GM12878 (cell line): ENCODE measurements at regions not wholly inside any gene's neighbourhood (a gene's known extent, or its start where the extent isn't known, plus 50 kb on each side); places are given as distances from the start of the nearest gene placed in this dataset.

ENCODE experiments used
- BCLAF1 ChIP-seq: fragments of 450-650 bp; IDR thresholded peaks from 2 replicates; pipeline ENCODE4 v1.6.1; 2017; ENCODE audit warnings: antibody characterized with exemption, mild to moderate bottlenecking, moderate library complexity
- CREB1 ChIP-seq: IDR thresholded peaks from 2 replicates; pipeline ENCODE4 v1.6.1; 2012; ENCODE audit warnings: low read depth, mild to moderate bottlenecking, inconsistent platforms
- POLR2A ChIP-seq: IDR thresholded peaks from 2 replicates; pipeline ENCODE4 v1.6.1; 2011; ENCODE audit warnings: low read depth, mild to moderate bottlenecking, low read length
- TF ChIP-seq, protein P1 (sequence below), 3 experiments: IDR thresholded peaks in 2 of 3; conservative IDR thresholded peaks in 1 of 3; 2 replicates each; pipeline ENCODE4 v1.5.1; 2011; ENCODE audit warnings: low read depth in 3 of 3, low read length in 3 of 3, mild to moderate bottlenecking in 3 of 3, control low read depth in 2 of 3, moderate library complexity in 2 of 3, inconsistent platforms in 1 of 3, mixed read lengths in 1 of 3; ENCODE audit not compliant: control insufficient read depth in 2 of 3, insufficient read depth in 1 of 3; ENCODE audit errors: extremely low read depth in 1 of 3

DNA sequence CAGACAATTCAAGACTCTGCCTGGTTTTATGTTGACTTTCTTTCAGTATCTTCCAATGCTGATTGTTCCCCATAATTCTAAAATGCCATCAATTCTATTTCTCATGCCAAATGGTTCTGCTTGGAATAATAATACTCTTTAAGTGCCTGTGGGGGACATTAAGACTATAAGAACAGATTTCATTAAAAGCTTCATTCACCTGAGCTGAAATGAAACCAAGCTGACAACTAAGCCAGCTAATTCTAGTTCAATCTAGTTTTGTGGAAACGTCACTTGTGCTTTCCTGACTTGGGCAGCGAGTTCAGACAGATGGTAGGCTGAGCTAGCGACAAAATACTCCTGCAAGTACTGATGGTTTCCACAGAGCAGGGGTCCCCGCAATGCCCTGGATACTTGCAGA lies 491.1 kb upstream of the RAB6C start:
- TF ChIP-seq BCLAF1 (no peak), POLR2A (no peak), CREB1 (no peak)
- TF ChIP-seq, protein P1, sequence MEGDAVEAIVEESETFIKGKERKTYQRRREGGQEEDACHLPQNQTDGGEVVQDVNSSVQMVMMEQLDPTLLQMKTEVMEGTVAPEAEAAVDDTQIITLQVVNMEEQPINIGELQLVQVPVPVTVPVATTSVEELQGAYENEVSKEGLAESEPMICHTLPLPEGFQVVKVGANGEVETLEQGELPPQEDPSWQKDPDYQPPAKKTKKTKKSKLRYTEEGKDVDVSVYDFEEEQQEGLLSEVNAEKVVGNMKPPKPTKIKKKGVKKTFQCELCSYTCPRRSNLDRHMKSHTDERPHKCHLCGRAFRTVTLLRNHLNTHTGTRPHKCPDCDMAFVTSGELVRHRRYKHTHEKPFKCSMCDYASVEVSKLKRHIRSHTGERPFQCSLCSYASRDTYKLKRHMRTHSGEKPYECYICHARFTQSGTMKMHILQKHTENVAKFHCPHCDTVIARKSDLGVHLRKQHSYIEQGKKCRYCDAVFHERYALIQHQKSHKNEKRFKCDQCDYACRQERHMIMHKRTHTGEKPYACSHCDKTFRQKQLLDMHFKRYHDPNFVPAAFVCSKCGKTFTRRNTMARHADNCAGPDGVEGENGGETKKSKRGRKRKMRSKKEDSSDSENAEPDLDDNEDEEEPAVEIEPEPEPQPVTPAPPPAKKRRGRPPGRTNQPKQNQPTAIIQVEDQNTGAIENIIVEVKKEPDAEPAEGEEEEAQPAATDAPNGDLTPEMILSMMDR (IDR thresholded peaks at IDR 0.05 in 2 of 3, conservative IDR thresholded peaks at IDR 0.05 in 1 of 3; ENCODE audit: control insufficient read depth in 2 of 3, extremely low read depth in 1 of 3, insufficient read depth in 1 of 3, low read depth in 3 of 3, low read length in 3 of 3) = no peak
